GM12891 (cell line): ENCODE measurements at regions not wholly inside any gene's neighbourhood (a gene's known extent, or its start where the extent isn't known, plus 50 kb on each side); places are given as distances from the start of the nearest gene placed in this dataset.

Experiments used
- PAX5 ChIP-seq: IDR thresholded peaks from 2 replicates; pipeline ENCODE4 v1.6.1; 2011; ENCODE audit warnings: low read length, moderate library complexity, mild to moderate bottlenecking; ENCODE audit not compliant: insufficient read depth, severe bottlenecking
- POLR2A ChIP-seq: IDR thresholded peaks from 2 replicates; pipeline ENCODE4 v1.6.1; 2011; ENCODE audit warnings: low read depth, low read length, control low read depth
- POLR2AphosphoS5 ChIP-seq: IDR thresholded peaks from 2 replicates; pipeline ENCODE4 v1.6.1; 2011; ENCODE audit warnings: low read depth, low read length, control low read depth
- SPI1 ChIP-seq: IDR thresholded peaks from 2 replicates; pipeline ENCODE4 v1.6.1; 2011; ENCODE audit warnings: low read depth, low read length, control low read depth

GRCh38 chr5:124253203-124253810, 493.1 kb downstream of the ZNF608 start:
- TF ChIP-seq POLR2A (no peak), POLR2AphosphoS5 (no peak), PAX5 (no peak), SPI1 (no peak)
